Loucy (cell line): ENCODE measurements at regions not wholly inside any gene's neighbourhood (a gene's known extent, or its start where the extent isn't known, plus 50 kb on each side); places are given as distances from the start of the nearest gene placed in this dataset.
"Not testable (repeated sequence)": the region's sequence is repeated elsewhere in the genome, so short reads cannot be mapped to it uniquely, and the experiment has no call there.

Experiments used
- CTCF ChIP-seq: fragments of 200-600 bp; sonication (generic); conservative IDR thresholded peaks from 2 replicates; pipeline ENCODE4 v1.5.1; 2014; ENCODE audit warnings: mild to moderate bottlenecking, antibody characterized with exemption, low read length
- EZH2phosphoT487 ChIP-seq: fragments of 200-600 bp; IDR thresholded peaks from 2 replicates; pipeline ENCODE4 v1.6.1; 2018; ENCODE audit warnings: antibody characterized with exemption, mild to moderate bottlenecking, moderate library complexity, borderline replicate concordance

GRCh38 chrX:121768210-121768609, 720.8 kb downstream of the GLUD2 start:
- not testable (repeated sequence) for TF ChIP-seq CTCF, EZH2phosphoT487
